HEK293T (cell line): ENCODE measurements at regions not wholly inside any gene's neighbourhood (a gene's known extent, or its start where the extent isn't known, plus 50 kb on each side); places are given as distances from the start of the nearest gene placed in this dataset.

Experiments used
- BHLHE40 ChIP-seq: fragments of 450-650 bp; IDR thresholded peaks from 2 replicates; pipeline ENCODE4 v1.6.1; 2016; ENCODE audit warnings: mild to moderate bottlenecking, moderate library complexity, borderline replicate concordance
- ELF4 ChIP-seq: fragments of 450-650 bp; IDR thresholded peaks from 2 replicates; pipeline ENCODE4 v1.6.1; 2017; ENCODE audit warnings: antibody characterized with exemption
- FOXA1 ChIP-seq: fragments of 450-650 bp; IDR thresholded peaks from 2 replicates; pipeline ENCODE4 v1.6.1; 2016; ENCODE audit warnings: mild to moderate bottlenecking
- FOXM1 ChIP-seq: fragments of 450-650 bp; IDR thresholded peaks from 2 replicates; pipeline ENCODE4 v1.6.1; 2017; ENCODE audit warnings: mild to moderate bottlenecking, borderline replicate concordance
- LEF1 ChIP-seq: fragments of 450-650 bp; IDR thresholded peaks from 2 replicates; pipeline ENCODE4 v1.6.1; 2017; ENCODE audit warnings: mild to moderate bottlenecking, borderline replicate concordance
- PKNOX1 ChIP-seq: fragments of 450-650 bp; IDR thresholded peaks from 2 replicates; pipeline ENCODE4 v1.6.1; 2016
- SP1 ChIP-seq: fragments of 450-650 bp; IDR thresholded peaks from 2 replicates; pipeline ENCODE4 v1.6.1; 2017
- SUZ12 ChIP-seq: fragments of 450-650 bp; IDR thresholded peaks from 2 replicates; pipeline ENCODE4 v1.6.1; 2016; ENCODE audit warnings: mild to moderate bottlenecking
- TARDBP ChIP-seq: fragments of 450-650 bp; IDR thresholded peaks from 2 replicates; pipeline ENCODE4 v1.6.1; 2016

DNA sequence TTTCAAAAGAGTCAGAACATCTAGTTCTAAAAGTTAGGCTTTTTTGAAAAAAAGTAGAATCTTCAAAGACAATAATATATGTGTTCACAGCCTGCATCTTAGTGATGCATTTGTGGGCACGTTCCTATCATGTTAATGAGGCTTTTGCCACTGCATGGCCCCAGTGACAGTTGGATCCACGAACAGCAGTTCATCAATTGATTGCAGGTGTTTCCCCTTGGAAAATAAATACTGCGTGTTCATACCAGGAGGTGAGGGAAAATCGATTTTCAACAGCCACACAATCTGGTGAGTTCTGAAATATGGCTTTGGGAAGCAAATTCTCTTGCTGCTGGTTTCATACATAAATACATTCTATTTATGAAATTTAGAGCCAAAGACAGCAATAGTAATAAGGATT is 343.8 kb upstream of the SLC10A2 start:
- no peak for TF ChIP-seq TARDBP
- TF ChIP-seq BHLHE40 = no peak
- no peak for TF ChIP-seq FOXA1
- TF ChIP-seq PKNOX1 = no peak
- no peak for TF ChIP-seq FOXM1
- TF ChIP-seq ELF4 = no peak
- TF ChIP-seq SP1 = no peak
- TF ChIP-seq LEF1 = no peak
- no peak for TF ChIP-seq SUZ12
